ENCODE measurements at regions not wholly inside any gene's neighbourhood (a gene's known extent, or its start where the extent isn't known, plus 50 kb on each side); places are given as distances from the start of the nearest gene placed in this dataset.
"Not testable (repeated sequence)": the region's sequence is repeated elsewhere in the genome, so short reads cannot be mapped to it uniquely, and the experiment has no call there.

DNA sequence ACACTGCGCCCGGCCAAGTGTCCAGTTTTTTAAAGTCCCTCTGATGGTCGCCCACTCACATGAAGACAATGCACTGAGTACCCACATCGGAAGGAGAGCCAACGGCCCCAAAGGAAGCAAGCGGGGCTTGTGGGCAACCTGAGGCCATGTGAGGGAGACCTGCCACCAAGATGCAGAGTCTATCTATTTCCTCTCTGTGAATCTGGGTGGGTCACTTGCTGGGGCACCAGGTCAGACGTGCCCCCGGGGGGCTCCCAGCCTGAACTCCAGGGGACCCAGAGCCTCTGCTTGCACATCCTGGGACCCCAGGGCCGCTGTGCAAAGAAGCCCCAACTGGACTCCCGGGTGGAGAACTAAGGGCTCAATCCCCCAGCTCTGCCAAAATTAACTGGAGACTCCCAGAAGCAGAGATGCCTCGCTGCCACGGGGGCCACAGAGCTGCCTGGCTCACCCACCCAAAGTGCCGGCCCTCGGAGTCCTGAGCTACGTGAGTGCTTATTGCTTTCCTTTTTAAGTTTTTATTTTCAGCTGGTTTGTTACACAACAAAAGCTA is 106.4 kb downstream of the BRD1 start:
- DNase-seq, result no peak

DNA sequence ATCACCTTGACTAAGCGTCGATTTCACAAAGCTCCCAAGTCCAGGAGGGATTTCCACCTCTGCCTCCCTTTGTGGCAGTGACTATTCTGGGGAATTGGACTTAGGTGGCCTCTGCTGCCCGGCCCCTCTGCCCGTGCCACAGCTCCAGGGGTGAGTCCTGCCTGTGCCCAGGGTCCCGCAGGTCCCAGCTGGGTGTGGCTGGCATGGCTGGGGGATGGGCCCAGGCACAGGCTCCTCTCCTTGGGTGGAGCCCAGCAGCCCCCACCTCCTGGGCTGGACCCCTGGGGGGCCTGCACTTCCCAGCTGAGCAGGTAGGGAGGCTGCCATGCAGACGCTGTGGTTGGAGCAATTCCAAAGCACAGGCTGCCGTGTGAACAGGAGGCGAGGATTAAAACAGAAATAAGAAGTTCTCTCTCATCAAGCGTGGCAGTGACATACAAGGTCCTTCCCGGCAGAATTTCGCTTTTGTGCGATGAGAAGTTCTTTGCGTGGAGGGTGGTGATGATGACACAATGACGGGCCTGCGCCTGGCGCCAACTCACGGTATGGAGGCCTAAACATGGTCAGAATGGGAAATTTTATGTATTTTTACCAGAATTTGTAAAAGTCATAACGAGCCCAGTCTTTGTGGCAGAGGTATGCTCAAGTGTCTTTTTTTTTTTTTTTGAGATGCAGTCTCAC is 107.3 kb downstream of the BRD1 start:
- no peak for DNase-seq

GRCh38 chr22:49719046-49719445 is 108.6 kb downstream of the BRD1 start:
- DNase-seq, result no peak

- DNase-seq, result no peak
Observed at GRCh38 chr22:49718396-49718795, 109.3 kb downstream of the BRD1 start.

GRCh38 chr22:49717322-49717919 is 110.3 kb downstream of the BRD1 start:
- no peak for DNase-seq

DNA sequence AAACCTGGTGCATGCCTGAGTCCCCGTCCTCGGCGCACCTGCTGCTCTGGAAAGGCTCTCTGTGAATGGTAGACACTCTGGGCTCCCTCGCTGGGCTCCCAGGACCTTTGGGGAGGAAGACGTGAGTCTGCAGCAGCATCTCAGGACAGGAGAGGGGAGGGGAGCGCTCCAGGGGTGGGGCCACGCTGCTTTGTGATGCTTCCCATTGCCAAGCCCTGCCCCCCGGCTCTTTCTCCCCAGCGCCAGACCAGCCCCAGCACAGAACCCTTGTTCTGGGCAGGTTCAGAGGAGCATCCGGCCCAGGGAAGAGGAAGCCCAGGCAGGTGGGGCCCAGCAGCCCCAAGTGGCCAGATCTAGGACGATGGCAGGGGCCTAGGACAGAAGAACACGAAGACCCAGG is 111.2 kb downstream of the BRD1 start:
- DNase-seq, result no peak

- DNase-seq, result no peak
Observed at GRCh38 chr22:49715450-49715849, 112.2 kb downstream of the BRD1 start.

GRCh38 chr22:49713003-49713402 is 114.7 kb downstream of the BRD1 start:
- DNase-seq, result no peak

GRCh38 chr22:49712195-49712791 is 115.4 kb downstream of the BRD1 start:
- DNase-seq, result no peak

DNA sequence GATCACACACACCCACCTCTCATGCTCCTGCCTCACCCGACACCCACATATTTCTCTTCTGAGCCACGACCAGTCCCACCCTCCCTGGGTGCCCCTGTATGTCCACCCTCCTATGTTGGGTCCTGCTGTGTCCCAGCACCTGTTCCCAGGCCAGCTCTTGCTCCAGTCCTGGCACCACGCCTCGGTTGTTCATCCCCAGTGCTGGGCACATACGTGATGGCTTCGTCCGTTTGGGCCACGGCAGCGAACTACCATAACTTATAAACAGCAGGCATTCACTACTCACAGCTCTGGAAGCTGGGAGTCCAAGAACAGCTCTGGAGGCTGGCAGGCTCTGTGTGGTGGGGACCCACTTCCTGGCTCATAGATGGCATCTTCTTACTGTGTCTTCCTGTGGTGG is 116.9 kb downstream of the BRD1 start:
- DNase-seq, result no peak

DNA sequence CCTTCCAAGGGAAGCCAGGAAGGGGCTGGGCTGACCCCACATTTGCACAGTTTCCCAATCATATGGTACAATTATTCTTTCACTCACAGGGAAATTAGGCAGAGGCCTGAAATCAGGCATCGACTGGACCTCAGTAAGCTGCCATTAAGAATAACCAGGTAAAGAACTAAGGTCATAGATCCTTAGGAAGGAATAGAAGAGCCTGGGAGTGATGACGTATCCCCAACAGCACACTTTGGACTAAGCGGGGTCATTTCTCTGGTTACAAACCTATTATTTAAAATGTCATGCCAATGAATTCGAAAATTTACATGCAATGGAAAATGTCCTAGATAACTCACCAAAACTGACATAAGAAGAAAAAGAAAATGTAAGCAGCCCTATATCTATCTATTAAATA is 118.2 kb downstream of the BRD1 start:
- no peak for DNase-seq

DNA sequence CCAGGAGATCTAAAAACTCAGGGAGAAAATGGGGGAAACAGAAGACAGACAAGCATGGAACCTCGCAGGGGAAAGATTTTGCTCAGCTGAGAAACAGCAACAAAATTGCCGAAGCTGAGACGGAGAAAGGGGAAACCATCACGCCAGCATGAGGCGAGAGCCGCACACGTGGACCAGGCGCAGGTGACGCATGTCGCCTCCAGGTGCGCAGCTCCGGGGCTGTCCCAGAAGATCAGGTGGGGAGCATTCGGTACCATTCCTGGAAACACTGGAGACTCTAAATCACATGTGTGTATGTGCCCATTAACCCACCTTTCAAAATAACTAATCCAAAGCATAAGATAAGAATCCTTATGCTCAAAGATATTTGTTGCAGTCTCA is 121.7 kb downstream of the BRD1 start:
- no peak for DNase-seq

GRCh38 chr22:49705216-49705971 is 122.3 kb downstream of the BRD1 start:
- DNase-seq, result no peak

- no peak for DNase-seq
Observed at GRCh38 chr22:49704345-49705215, 123.1 kb downstream of the BRD1 start.

GRCh38 chr22:49703990-49704344 is 123.7 kb downstream of the BRD1 start:
- DNase-seq, result no peak

- DNase-seq, result no peak
Observed at GRCh38 chr22:49703505-49703904, 124.2 kb downstream of the BRD1 start.

DNA sequence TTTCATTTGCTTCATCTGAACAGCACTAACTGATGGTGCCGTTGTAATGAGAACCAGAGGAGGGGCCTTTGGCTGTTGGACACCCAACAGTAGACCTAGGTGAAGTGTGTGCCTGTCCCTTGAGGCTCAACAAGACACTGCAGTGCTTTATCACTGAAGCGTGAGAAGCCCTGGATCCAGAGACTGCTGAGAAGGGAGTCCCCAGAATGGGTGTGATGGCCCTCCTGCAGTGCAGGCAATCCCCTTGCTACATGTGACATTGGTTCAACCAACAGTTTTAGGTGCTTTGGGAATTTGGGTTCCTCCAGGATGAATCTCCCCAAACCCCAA is 125.6 kb downstream of the BRD1 start:
- DNase-seq, result no peak

DNA sequence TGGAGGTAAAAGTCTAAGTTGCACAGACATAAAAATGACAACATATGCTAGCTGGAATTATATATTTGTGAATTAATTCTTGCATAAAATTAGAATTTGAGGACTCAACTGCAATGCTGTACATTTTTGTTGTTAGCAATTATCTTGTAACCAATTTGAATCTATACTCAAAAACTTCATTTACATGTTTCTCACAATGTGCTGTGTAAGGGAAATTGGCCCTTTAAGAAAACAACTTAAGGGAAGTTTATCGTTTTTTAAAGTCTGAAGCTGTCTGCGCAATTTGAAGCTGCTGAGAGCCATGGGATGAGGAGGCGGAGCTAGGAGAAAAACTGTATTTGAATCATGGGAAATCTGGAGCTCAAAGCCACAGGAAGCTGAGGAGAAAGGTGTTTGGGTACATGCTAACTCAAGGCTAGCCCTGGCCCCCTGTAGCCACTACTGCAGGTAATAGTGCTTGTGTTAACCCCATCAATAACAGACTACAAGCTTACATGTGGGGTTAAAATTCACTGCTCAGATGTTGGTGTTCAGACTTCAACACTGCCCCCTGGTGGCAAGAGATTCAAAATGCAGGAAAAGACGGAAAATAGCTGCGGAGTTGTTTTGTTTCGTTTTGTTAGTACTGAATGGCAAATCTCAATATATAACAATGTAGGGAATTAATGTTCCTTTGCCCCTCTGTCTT is 126.1 kb downstream of the BRD1 start:
- no peak for DNase-seq

DNA sequence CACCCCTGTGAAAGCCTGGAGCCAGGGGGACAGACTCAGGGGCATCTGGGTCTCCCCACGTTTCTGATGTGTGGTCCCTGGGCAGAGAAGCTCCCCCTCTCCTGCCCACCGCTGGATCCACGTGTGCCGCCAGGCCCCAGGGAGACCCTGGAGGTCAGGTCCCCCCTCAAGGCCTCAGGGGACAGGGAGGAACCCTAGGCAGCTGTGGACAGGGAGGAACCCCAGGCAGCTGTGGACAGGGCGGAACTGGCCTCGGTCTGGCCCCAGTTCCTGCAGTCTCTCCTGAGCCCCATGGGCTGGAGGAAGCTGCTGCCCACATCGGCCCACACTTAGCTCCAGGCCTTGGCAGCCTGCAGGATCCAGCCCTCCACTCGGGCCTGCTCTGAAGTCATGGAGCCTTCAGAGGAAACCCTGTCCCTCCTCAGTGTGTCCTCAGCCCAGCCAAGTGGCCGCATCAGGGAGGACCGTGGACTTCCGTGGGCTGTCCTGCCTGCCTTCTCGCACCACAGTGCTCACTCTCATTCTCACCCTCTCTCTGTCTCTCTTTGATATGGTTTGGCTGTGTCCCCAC is 127.7 kb downstream of the BRD1 start:
- no peak for DNase-seq

GRCh38 chr22:49699476-49699875 is 128.2 kb downstream of the BRD1 start:
- DNase-seq, result no peak

- DNase-seq, result not testable (repeated sequence)
Observed at GRCh38 chr22:49698616-49699015, 129.1 kb downstream of the BRD1 start.

DNA sequence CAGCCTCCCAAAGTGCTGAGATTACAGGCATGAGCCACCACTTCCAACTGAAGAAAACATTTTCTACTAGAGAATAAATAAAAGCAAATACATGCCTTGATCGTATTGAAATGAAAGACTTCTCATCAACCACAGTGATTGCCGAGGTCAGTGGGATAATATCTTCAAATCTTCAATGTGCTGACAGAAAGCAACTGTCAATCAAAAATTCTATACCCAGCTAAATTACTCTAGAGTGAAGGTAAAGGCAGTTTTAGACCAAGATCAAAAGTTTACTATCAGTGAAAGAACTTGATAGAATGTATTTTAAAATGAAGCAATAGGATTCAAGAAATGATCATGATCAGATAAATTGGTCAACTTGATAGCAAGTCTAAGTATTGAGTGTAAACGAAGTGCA is 130.6 kb downstream of the BRD1 start:
- DNase-seq, result no peak

Measured in activated CD4-positive, alpha-beta T cell treated with anti-CD3 and anti-CD28 coated beads, Interleukin-2, amount 50 U/mL, for 16 hours (primary cell).